HepG2 (cell line): ENCODE measurements at regions not wholly inside any gene's neighbourhood (a gene's known extent, or its start where the extent isn't known, plus 50 kb on each side); places are given as distances from the start of the nearest gene placed in this dataset.

Experiments used
- CBX1 ChIP-seq: IDR thresholded peaks from one replicate; pipeline ENCODE4 v1.6.1; 2016; ENCODE audit warnings: antibody characterized with exemption, low read depth
- CREM ChIP-seq, 2 experiments: sonication (generic) in 1 of 2; formaldehyde crosslinking in 1 of 2; IDR thresholded peaks; 2 replicates each; pipeline versions ENCODE4 v1.4.0 to v1.6.1; 2016 to 2020; ENCODE audit warnings: antibody characterized with exemption in 1 of 2, mild to moderate bottlenecking in 1 of 2, missing genetic modification reagents in 1 of 2
- HNF4A ChIP-seq: sonication (generic); formaldehyde crosslinking; IDR thresholded peaks from 2 replicates; pipeline ENCODE4 v1.4.0; 2020; ENCODE audit warnings: missing genetic modification reagents
- NFYC ChIP-seq: IDR thresholded peaks from 2 replicates; pipeline ENCODE4 v1.6.1; 2016; ENCODE audit warnings: missing genetic modification reagents, missing compliant biosample characterization
- NR2C2 ChIP-seq: sonication (generic); formaldehyde crosslinking; IDR thresholded peaks from 2 replicates; pipeline ENCODE4 v1.4.0; 2020; ENCODE audit warnings: missing genetic modification reagents, mild to moderate bottlenecking, moderate library complexity, borderline replicate concordance
- PAF1 ChIP-seq: IDR thresholded peaks from 2 replicates; pipeline ENCODE4 v1.6.1; 2016; ENCODE audit warnings: missing genetic modification reagents, missing compliant biosample characterization
- PCBP2 ChIP-seq: fragments of 200-400 bp; formaldehyde crosslinking; optimal IDR thresholded peaks from 2 replicates; pipeline ENCODE3; 2018; ENCODE audit warnings: low read length, low read depth; ENCODE audit not compliant: poor library complexity, severe bottlenecking
- SP1 ChIP-seq, 2 experiments: fragments of 450-650 bp in 1 of 2; sonication (generic) in 1 of 2; formaldehyde crosslinking in 1 of 2; IDR thresholded peaks; 2 replicates each; pipeline versions ENCODE4 v1.4.0 to v1.6.1; 2016 to 2020; ENCODE audit warnings: missing genetic modification reagents in 1 of 2
- TEF ChIP-seq: sonication (generic); formaldehyde crosslinking; IDR thresholded peaks from 2 replicates; pipeline ENCODE4 v1.5.0; 2020; ENCODE audit warnings: missing genetic modification reagents
- ZBTB1 ChIP-seq: sonication (generic); formaldehyde crosslinking; IDR thresholded peaks from 2 replicates; pipeline ENCODE4 v1.4.0; 2020; ENCODE audit warnings: missing genetic modification reagents, borderline replicate concordance
- ZNF143 ChIP-seq: sonication (generic); formaldehyde crosslinking; IDR thresholded peaks from 2 replicates; pipeline ENCODE4 v1.4.0; 2020; ENCODE audit warnings: missing genetic modification reagents
- ZNF232 ChIP-seq: sonication (generic); formaldehyde crosslinking; IDR thresholded peaks from 2 replicates; pipeline ENCODE4 v1.4.0; 2020; ENCODE audit warnings: missing genetic modification reagents, borderline replicate concordance
- ZNF263 ChIP-seq: sonication (generic); formaldehyde crosslinking; IDR thresholded peaks from 2 replicates; pipeline ENCODE4 v1.4.0; 2020; ENCODE audit warnings: missing genetic modification reagents
- ZNF501 ChIP-seq: sonication (generic); formaldehyde crosslinking; IDR thresholded peaks from 2 replicates; pipeline ENCODE4 v1.5.1; 2020; ENCODE audit warnings: mild to moderate bottlenecking, moderate library complexity, missing genetic modification reagents
- ZNF772 ChIP-seq: sonication (generic); formaldehyde crosslinking; IDR thresholded peaks from 2 replicates; pipeline ENCODE4 v1.5.0; 2020; ENCODE audit warnings: mild to moderate bottlenecking, missing genetic modification reagents
- ZSCAN30 ChIP-seq: sonication (generic); formaldehyde crosslinking; IDR thresholded peaks from 2 replicates; pipeline ENCODE4 v1.5.0; 2020; ENCODE audit warnings: mild to moderate bottlenecking, missing genetic modification reagents
- TF ChIP-seq, protein P1 (sequence below): sonication (generic); formaldehyde crosslinking; IDR thresholded peaks from 2 replicates; pipeline ENCODE4 v1.4.0; 2020; ENCODE audit warnings: missing genetic modification reagents
- TF ChIP-seq, protein P2 (sequence below): sonication (generic); formaldehyde crosslinking; IDR thresholded peaks from 2 replicates; pipeline ENCODE4 v1.8.1; 2023; ENCODE audit warnings: missing genetic modification reagents, inconsistent platforms, borderline replicate concordance
- TF ChIP-seq, protein P3 (sequence below): sonication (generic); formaldehyde crosslinking; IDR thresholded peaks from 2 replicates; pipeline ENCODE4 v1.4.0; 2020; ENCODE audit warnings: mild to moderate bottlenecking, missing genetic modification reagents
- TF ChIP-seq, protein P4 (sequence below): sonication (generic); formaldehyde crosslinking; conservative IDR thresholded peaks from 2 replicates; pipeline ENCODE4 v1.4.0; 2020; ENCODE audit warnings: missing genetic modification reagents

GRCh38 chr14:54291491-54292191, 105.2 kb upstream of the CDKN3 start (continued):
- TF ChIP-seq ZNF263 (CRISPR knock-in tag) (peak; percentile 98), TEF (no peak), HNF4A (CRISPR knock-in tag) (peak; percentile 84), CREM (IDR thresholded peaks at IDR 0.05) (peak; percentile 77), CREM (CRISPR knock-in tag; IDR thresholded peaks at IDR 0.05) (no peak), NFYC (CRISPR knock-in tag) (peak; percentile 38; the same call in 1 of the 2 replicates), ZNF772 (CRISPR knock-in tag) (0 out of 2 replicates have a peak, but pooled peaks have one; percentile 57), PCBP2 (no peak), ZNF232 (CRISPR knock-in tag) (no peak), ZBTB1 (no peak), ZNF501 (CRISPR knock-in tag) (no peak), PAF1 (CRISPR knock-in tag) (no peak), NR2C2 (CRISPR knock-in tag) (0 out of 2 replicates have a peak, but pooled peaks have one; percentile 16), ZNF143 (CRISPR knock-in tag) (no peak), SP1 (IDR thresholded peaks at IDR 0.05) (no peak), SP1 (CRISPR knock-in tag; IDR thresholded peaks at IDR 0.05) (no peak), ZSCAN30 (CRISPR knock-in tag) (no peak), CBX1 (no peak)
- TF ChIP-seq, protein P1, sequence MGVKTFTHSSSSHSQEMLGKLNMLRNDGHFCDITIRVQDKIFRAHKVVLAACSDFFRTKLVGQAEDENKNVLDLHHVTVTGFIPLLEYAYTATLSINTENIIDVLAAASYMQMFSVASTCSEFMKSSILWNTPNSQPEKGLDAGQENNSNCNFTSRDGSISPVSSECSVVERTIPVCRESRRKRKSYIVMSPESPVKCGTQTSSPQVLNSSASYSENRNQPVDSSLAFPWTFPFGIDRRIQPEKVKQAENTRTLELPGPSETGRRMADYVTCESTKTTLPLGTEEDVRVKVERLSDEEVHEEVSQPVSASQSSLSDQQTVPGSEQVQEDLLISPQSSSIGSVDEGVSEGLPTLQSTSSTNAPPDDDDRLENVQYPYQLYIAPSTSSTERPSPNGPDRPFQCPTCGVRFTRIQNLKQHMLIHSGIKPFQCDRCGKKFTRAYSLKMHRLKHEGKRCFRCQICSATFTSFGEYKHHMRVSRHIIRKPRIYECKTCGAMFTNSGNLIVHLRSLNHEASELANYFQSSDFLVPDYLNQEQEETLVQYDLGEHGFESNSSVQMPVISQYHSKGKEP (CRISPR knock-in tag) = no peak
- TF ChIP-seq, protein P2, sequence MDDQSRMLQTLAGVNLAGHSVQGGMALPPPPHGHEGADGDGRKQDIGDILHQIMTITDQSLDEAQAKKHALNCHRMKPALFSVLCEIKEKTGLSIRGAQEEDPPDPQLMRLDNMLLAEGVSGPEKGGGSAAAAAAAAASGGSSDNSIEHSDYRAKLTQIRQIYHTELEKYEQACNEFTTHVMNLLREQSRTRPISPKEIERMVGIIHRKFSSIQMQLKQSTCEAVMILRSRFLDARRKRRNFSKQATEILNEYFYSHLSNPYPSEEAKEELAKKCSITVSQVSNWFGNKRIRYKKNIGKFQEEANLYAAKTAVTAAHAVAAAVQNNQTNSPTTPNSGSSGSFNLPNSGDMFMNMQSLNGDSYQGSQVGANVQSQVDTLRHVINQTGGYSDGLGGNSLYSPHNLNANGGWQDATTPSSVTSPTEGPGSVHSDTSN (CRISPR knock-in tag) = no peak
- TF ChIP-seq, protein P3, sequence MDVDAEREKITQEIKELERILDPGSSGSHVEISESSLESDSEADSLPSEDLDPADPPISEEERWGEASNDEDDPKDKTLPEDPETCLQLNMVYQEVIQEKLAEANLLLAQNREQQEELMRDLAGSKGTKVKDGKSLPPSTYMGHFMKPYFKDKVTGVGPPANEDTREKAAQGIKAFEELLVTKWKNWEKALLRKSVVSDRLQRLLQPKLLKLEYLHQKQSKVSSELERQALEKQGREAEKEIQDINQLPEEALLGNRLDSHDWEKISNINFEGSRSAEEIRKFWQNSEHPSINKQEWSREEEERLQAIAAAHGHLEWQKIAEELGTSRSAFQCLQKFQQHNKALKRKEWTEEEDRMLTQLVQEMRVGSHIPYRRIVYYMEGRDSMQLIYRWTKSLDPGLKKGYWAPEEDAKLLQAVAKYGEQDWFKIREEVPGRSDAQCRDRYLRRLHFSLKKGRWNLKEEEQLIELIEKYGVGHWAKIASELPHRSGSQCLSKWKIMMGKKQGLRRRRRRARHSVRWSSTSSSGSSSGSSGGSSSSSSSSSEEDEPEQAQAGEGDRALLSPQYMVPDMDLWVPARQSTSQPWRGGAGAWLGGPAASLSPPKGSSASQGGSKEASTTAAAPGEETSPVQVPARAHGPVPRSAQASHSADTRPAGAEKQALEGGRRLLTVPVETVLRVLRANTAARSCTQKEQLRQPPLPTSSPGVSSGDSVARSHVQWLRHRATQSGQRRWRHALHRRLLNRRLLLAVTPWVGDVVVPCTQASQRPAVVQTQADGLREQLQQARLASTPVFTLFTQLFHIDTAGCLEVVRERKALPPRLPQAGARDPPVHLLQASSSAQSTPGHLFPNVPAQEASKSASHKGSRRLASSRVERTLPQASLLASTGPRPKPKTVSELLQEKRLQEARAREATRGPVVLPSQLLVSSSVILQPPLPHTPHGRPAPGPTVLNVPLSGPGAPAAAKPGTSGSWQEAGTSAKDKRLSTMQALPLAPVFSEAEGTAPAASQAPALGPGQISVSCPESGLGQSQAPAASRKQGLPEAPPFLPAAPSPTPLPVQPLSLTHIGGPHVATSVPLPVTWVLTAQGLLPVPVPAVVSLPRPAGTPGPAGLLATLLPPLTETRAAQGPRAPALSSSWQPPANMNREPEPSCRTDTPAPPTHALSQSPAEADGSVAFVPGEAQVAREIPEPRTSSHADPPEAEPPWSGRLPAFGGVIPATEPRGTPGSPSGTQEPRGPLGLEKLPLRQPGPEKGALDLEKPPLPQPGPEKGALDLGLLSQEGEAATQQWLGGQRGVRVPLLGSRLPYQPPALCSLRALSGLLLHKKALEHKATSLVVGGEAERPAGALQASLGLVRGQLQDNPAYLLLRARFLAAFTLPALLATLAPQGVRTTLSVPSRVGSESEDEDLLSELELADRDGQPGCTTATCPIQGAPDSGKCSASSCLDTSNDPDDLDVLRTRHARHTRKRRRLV (CRISPR knock-in tag) = no peak
- TF ChIP-seq, protein P4, sequence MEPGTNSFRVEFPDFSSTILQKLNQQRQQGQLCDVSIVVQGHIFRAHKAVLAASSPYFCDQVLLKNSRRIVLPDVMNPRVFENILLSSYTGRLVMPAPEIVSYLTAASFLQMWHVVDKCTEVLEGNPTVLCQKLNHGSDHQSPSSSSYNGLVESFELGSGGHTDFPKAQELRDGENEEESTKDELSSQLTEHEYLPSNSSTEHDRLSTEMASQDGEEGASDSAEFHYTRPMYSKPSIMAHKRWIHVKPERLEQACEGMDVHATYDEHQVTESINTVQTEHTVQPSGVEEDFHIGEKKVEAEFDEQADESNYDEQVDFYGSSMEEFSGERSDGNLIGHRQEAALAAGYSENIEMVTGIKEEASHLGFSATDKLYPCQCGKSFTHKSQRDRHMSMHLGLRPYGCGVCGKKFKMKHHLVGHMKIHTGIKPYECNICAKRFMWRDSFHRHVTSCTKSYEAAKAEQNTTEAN (CRISPR knock-in tag) = no peak
